CD4-positive, alpha-beta T cell treated with Interleukin-2 at 100 ng/mL for 4 hours (primary cell): ENCODE measurements at regions not wholly inside any gene's neighbourhood (a gene's known extent, or its start where the extent isn't known, plus 50 kb on each side); places are given as distances from the start of the nearest gene placed in this dataset.
"Not testable (repeated sequence)": the region's sequence is repeated elsewhere in the genome, so short reads cannot be mapped to it uniquely, and the experiment has no call there.

Experiments used
- DNase-seq: peaks from one replicate; pipeline ENCODE4 v3.0.0-alpha.2; 2020; ENCODE audit warnings: low spot score

GRCh38 chr20:16864069-16864468 lies 115.9 kb downstream of the OTOR start:
- DNase-seq, result no peak

- no peak for DNase-seq
These were observed 116.8 kb downstream of the OTOR start for GRCh38 chr20:16864963-16865362.

GRCh38 chr20:16865406-16865805 lies 117.2 kb downstream of the OTOR start:
- DNase-seq, result no peak

GRCh38 chr20:16873124-16873523 lies 125.0 kb downstream of the OTOR start:
- DNase-seq, result not testable (repeated sequence)

GRCh38 chr20:16877053-16877554 lies 128.9 kb downstream of the OTOR start:
- no peak for DNase-seq

- DNase-seq, result no peak
These were observed 137.6 kb downstream of the OTOR start for GRCh38 chr20:16885746-16886145.

GRCh38 chr20:16898433-16898832 lies 150.3 kb downstream of the OTOR start:
- no peak for DNase-seq

GRCh38 chr20:16902662-16903061 lies 154.5 kb downstream of the OTOR start:
- no peak for DNase-seq

GRCh38 chr20:16904751-16905150 lies 156.6 kb downstream of the OTOR start:
- no peak for DNase-seq

- no peak for DNase-seq
These were observed 166.1 kb downstream of the OTOR start for GRCh38 chr20:16914277-16914676.

- DNase-seq, result no peak
These were observed 168.0 kb downstream of the OTOR start for GRCh38 chr20:16916165-16916564.

- no peak for DNase-seq
These were observed 169.5 kb downstream of the OTOR start for GRCh38 chr20:16917636-16918035.

GRCh38 chr20:16918366-16918765 lies 170.2 kb downstream of the OTOR start:
- no peak for DNase-seq

GRCh38 chr20:16919841-16920240 lies 171.7 kb downstream of the OTOR start:
- DNase-seq, result no peak

- DNase-seq, result no peak
These were observed 174.7 kb downstream of the OTOR start for GRCh38 chr20:16922834-16923233.

- DNase-seq, result no peak
These were observed 178.7 kb downstream of the OTOR start for GRCh38 chr20:16926626-16927430.

- no peak for DNase-seq
These were observed 181.6 kb downstream of the OTOR start for GRCh38 chr20:16929756-16930155.

- no peak for DNase-seq
These were observed 182.5 kb downstream of the OTOR start for GRCh38 chr20:16930656-16931055.

GRCh38 chr20:16939051-16939450 lies 190.9 kb downstream of the OTOR start:
- no peak for DNase-seq

GRCh38 chr20:16940701-16941100 lies 192.5 kb downstream of the OTOR start:
- no peak for DNase-seq

GRCh38 chr20:16942051-16942450 lies 193.9 kb downstream of the OTOR start:
- no peak for DNase-seq

GRCh38 chr20:16942756-16943155 lies 194.6 kb downstream of the OTOR start:
- no peak for DNase-seq

GRCh38 chr20:16944745-16945144 lies 196.6 kb downstream of the OTOR start:
- DNase-seq, result no peak

- no peak for DNase-seq
These were observed 197.5 kb downstream of the OTOR start for GRCh38 chr20:16945619-16946018.
